ENCODE measurements at regions not wholly inside any gene's neighbourhood (a gene's known extent, or its start where the extent isn't known, plus 50 kb on each side); places are given as distances from the start of the nearest gene placed in this dataset.

GRCh38 chr7:145462463-145462862 lies 626.6 kb upstream of the TPK1 start:
- no TSS peak for BruUV-seq (replicated peaks)
- intact Hi-C loops (cut with micrococcal nuclease) (no loop called here), in situ Hi-C loops (cut with MboI) (no loop called here)
- no peak for DNase-seq (ENCODE audit: extremely low read depth in 1 of 4, low spot score in 3 of 4)
- no peak overlapping the region for H2AFZ ChIP-seq (ENCODE audit: low read depth, low read length)
- H3K4me1 ChIP-seq (replicated peaks in 1 of 2; ENCODE audit: control insufficient read depth in 2 of 2, insufficient read depth in 2 of 2, low read length in 2 of 2), result no peaks in the 10 kb centered on the region
- 0% methylated on average over 4 of the region's 4 CpGs for WGBS (ENCODE audit: insufficient coverage, low coverage, missing lambda C conversion rate)
- no peak overlapping the region for H3K4me2 ChIP-seq (ENCODE audit: insufficient read depth, low read length)
- no peaks in the 10 kb centered on the region for H3K36me3 ChIP-seq (ENCODE audit: control insufficient read depth, insufficient read depth, low read length)
- ChIA-PET CTCF (ENCODE audit: low intra/inter-chr PET ratio) (no interaction called here), POLR2A (no interaction called here)
- no peak overlapping the region for H3K9ac ChIP-seq (ENCODE audit: insufficient read depth in 1 of 2, low read depth in 2 of 2, low read length in 2 of 2)
- no peaks in the 10 kb centered on the region for H4K20me1 ChIP-seq (replicated peaks; ENCODE audit: control insufficient read depth, insufficient read depth, low read length)
- H3K9me1 ChIP-seq (ENCODE audit: control insufficient read depth, insufficient read depth, low read length), result no peaks in the 10 kb centered on the region
- ATAC-seq, result no peak
- no peaks in the 10 kb centered on the region for H3K27me3 ChIP-seq (ENCODE audit: control insufficient read depth in 2 of 2, insufficient read depth in 2 of 2, low read length in 2 of 2)
- no peaks in the 10 kb centered on the region for H3K79me2 ChIP-seq (ENCODE audit: control insufficient read depth, insufficient read depth, low read length)
- H3K9me3 ChIP-seq (replicated peaks; ENCODE audit: control insufficient read depth, insufficient read depth, low read depth, low read length), result no peaks in the 10 kb centered on the region
- H3K27ac ChIP-seq (ENCODE audit: extremely low read depth, low read depth, low read length), result no peak overlapping the region
- FAIRE-seq, result no peak
- no peak overlapping the region for H3K4me3 ChIP-seq
- TF ChIP-seq ZNF175 (CRISPR knock-in tag; IDR thresholded peaks at IDR 0.05; ENCODE audit: low read depth), result no peak
- no peak for TF ChIP-seq ZNF197 (CRISPR knock-in tag; IDR thresholded peaks at IDR 0.05; ENCODE audit: low read depth)
- TF ChIP-seq ZC3H11A (IDR thresholded peaks at IDR 0.05; ENCODE audit: low read depth, low read length), result no peak
- TF ChIP-seq HNRNPK (IDR thresholded peaks at IDR 0.05; ENCODE audit: low read depth, low read length, poor library complexity, severe bottlenecking), result no peak
- no peak for TF ChIP-seq MAZ (CRISPR knock-in tag; conservative IDR thresholded peaks at IDR 0.05 in 1 of 2, IDR thresholded peaks at IDR 0.05 in 1 of 2)
- TF ChIP-seq SMARCE1 (IDR thresholded peaks at IDR 0.05), result no peak
- TF ChIP-seq ZEB2 (IDR thresholded peaks at IDR 0.05), result no peak
- TF ChIP-seq RBBP5 (IDR thresholded peaks at IDR 0.05; ENCODE audit: borderline replicate concordance, insufficient read depth, low read length, poor library complexity, severe bottlenecking), result no peak
- no peak for TF ChIP-seq E2F6 (IDR thresholded peaks at IDR 0.05; ENCODE audit: borderline replicate concordance in 1 of 2, extremely low read depth in 1 of 2, insufficient read depth in 1 of 2, insufficient read length in 1 of 2, low read depth in 1 of 2, low read length in 1 of 2, poor library complexity in 1 of 2, severe bottlenecking in 1 of 2)
- TF ChIP-seq TBL1XR1 (IDR thresholded peaks at IDR 0.05; ENCODE audit: low read length in 2 of 2), result no peak
- no peak for TF ChIP-seq USF1 (CRISPR knock-in tag; IDR thresholded peaks at IDR 0.05)
- TF ChIP-seq ZNF644 (tag; IDR thresholded peaks at IDR 0.05; ENCODE audit: low read depth), result no peak
- TF ChIP-seq ZNF3 (CRISPR knock-in tag; IDR thresholded peaks at IDR 0.05), result no peak
- TF ChIP-seq HDAC3 (IDR thresholded peaks at IDR 0.05; ENCODE audit: borderline replicate concordance, partially characterized antibody), result no peak
- no peak for TF ChIP-seq ZNF609 (CRISPR knock-in tag; IDR thresholded peaks at IDR 0.05; ENCODE audit: borderline replicate concordance)
- no peak for TF ChIP-seq KDM1A (IDR thresholded peaks at IDR 0.05)
- TF ChIP-seq ZNF217 (CRISPR knock-in tag; IDR thresholded peaks at IDR 0.05), result no peak

Measured in K562 (cell line).